H1 (cell line): ENCODE measurements at regions not wholly inside any gene's neighbourhood (a gene's known extent, or its start where the extent isn't known, plus 50 kb on each side); places are given as distances from the start of the nearest gene placed in this dataset.

Experiments used
- CTCF ChIA-PET: fragments of 300-600 bp; sonication (Branson Sonifier 250); formaldehyde crosslinking; loops from one replicate; lab custom pipeline; 2021; ENCODE audit not compliant: partially characterized antibody; lab: Charles Lee
- POLR2A ChIA-PET: fragments of 300-600 bp; sonication (Branson Sonifier 250); formaldehyde crosslinking; loops from one replicate; lab custom pipeline; 2021; ENCODE audit warnings: inconsistent platforms; ENCODE audit not compliant: partially characterized antibody; lab: Charles Lee
- DNase-seq, 2 experiments: peaks; one replicate each; pipeline versions ENCODE4 v3.0.0 to v3.0.0-alpha.2; 2010 to 2022; ENCODE audit warnings: low spot score in 2 of 2, low read depth in 1 of 2, mixed read lengths in 1 of 2
- FAIRE-seq: peaks from 2 replicates; lab custom pipeline; 2011; peaks lifted over from hg19 to GRCh38; lab: Jason Lieb, UNC
- H2AFZ ChIP-seq: 2 replicates; pipeline ENCODE4 v1.8.1; 2012; ENCODE audit warnings: low read length, inconsistent platforms
- H2AK5ac ChIP-seq: 2 replicates; pipeline ENCODE4 v1.6.1; 2013; ENCODE audit warnings: low read depth, low read length
- H2BK120ac ChIP-seq: replicated peaks from 2 replicates; pipeline ENCODE3; 2013; ENCODE audit warnings: low read depth, low read length, inconsistent platforms
- H2BK12ac ChIP-seq: 2 replicates; pipeline ENCODE4 v1.6.1; 2013; ENCODE audit warnings: low read depth, low read length
- H2BK15ac ChIP-seq: 2 replicates; pipeline ENCODE4 v1.6.1; 2013; ENCODE audit warnings: low read length
- H2BK20ac ChIP-seq: 2 replicates; pipeline ENCODE4 v1.6.1; 2013; ENCODE audit warnings: low read length
- H2BK5ac ChIP-seq: 2 replicates; pipeline ENCODE4 v1.6.1; 2013; ENCODE audit warnings: low read depth, low read length
- H3K14ac ChIP-seq: 2 replicates; pipeline ENCODE4 v1.6.1; 2013; ENCODE audit warnings: inconsistent platforms; ENCODE audit not compliant: insufficient read length
- H3K18ac ChIP-seq: 2 replicates; pipeline ENCODE4 v1.6.1; 2013; ENCODE audit warnings: low read length; ENCODE audit errors: extremely low read depth
- H3K23ac ChIP-seq: 2 replicates; pipeline ENCODE4 v1.6.1; 2013; ENCODE audit warnings: inconsistent platforms; ENCODE audit not compliant: insufficient read length
- H3K23me2 ChIP-seq: 2 replicates; pipeline ENCODE4 v1.6.1; 2013; ENCODE audit warnings: low read depth, low read length
- H3K27ac ChIP-seq: 2 replicates; pipeline ENCODE4 v1.6.1; 2011; ENCODE audit warnings: low read depth, low read length, inconsistent platforms
- H3K27me3 ChIP-seq, 4 experiments: replicated peaks in 1 of 4; 1 replicate in 1 of 4; 2 replicates in 3 of 4; pipeline versions ENCODE4 v1.6.1 to v1.8.1; 2011 to 2013; ENCODE audit warnings: low read length in 3 of 4, mild to moderate bottlenecking in 3 of 4, inconsistent platforms in 2 of 4, mixed read lengths in 2 of 4, moderate library complexity in 1 of 4; ENCODE audit not compliant: control insufficient read depth in 3 of 4, insufficient read depth in 3 of 4; ENCODE audit errors: extremely low read depth in 1 of 4
- H3K36me3 ChIP-seq, 4 experiments: 2 replicates each; pipeline versions ENCODE4 v1.6.1 to v1.8.1; 2011 to 2013; ENCODE audit warnings: mild to moderate bottlenecking in 4 of 4, low read length in 3 of 4, moderate library complexity in 2 of 4, control low read depth in 1 of 4, inconsistent platforms in 1 of 4; ENCODE audit not compliant: insufficient read depth in 4 of 4, control insufficient read depth in 2 of 4
- H3K4ac ChIP-seq: replicated peaks from 2 replicates; pipeline ENCODE3; 2013; ENCODE audit warnings: low read length, low read depth, mixed read lengths, inconsistent platforms; ENCODE audit not compliant: insufficient read length
- H3K4me1 ChIP-seq, 4 experiments: replicated peaks in 1 of 4; 1 replicate in 1 of 4; 2 replicates in 3 of 4; pipeline versions ENCODE4 v1.6.1 to v1.8.1; 2011 to 2013; ENCODE audit warnings: low read length in 3 of 4, inconsistent platforms in 2 of 4, mixed read lengths in 1 of 4; ENCODE audit not compliant: insufficient read depth in 4 of 4, control insufficient read depth in 3 of 4
- H3K4me2 ChIP-seq, 2 experiments: 2 replicates each; pipeline versions ENCODE4 v1.6.1 to v1.8.1; 2011 to 2013; ENCODE audit warnings: low read depth in 2 of 2, low read length in 2 of 2, control low read depth in 1 of 2, inconsistent platforms in 1 of 2, mild to moderate bottlenecking in 1 of 2; ENCODE audit not compliant: insufficient read depth in 1 of 2
- H3K4me3 ChIP-seq, 4 experiments: fragments of 200-600, 300-600 bp in 1 of 4; sonication (generic), shearing (Covaris generic), sonication (Bioruptor Twin) in 1 of 4; 2 replicates each; pipeline versions ENCODE4 v1.5.1 to v1.8.1; 2011 to 2016; ENCODE audit warnings: low read length in 4 of 4, low read depth in 3 of 4, control low read depth in 2 of 4, inconsistent platforms in 2 of 4, mild to moderate bottlenecking in 2 of 4, mixed read lengths in 1 of 4, moderate library complexity in 1 of 4; ENCODE audit not compliant: insufficient read depth in 2 of 4; ENCODE audit errors: extremely low read depth in 1 of 4
- H3K56ac ChIP-seq: replicated peaks from 2 replicates; pipeline ENCODE3; 2013; ENCODE audit warnings: low read depth, mild to moderate bottlenecking, mixed read lengths, low read length, inconsistent platforms; ENCODE audit not compliant: insufficient read length
- H3K79me1 ChIP-seq: 2 replicates; pipeline ENCODE4 v1.6.1; 2013; ENCODE audit warnings: low read depth, low read length, control low read depth
- H3K79me2 ChIP-seq, 2 experiments: 2 replicates each; pipeline versions ENCODE4 v1.6.1 to v1.8.1; 2012 to 2013; ENCODE audit warnings: low read length in 2 of 2, mild to moderate bottlenecking in 2 of 2, inconsistent platforms in 1 of 2; ENCODE audit not compliant: insufficient read depth in 2 of 2, control insufficient read depth in 1 of 2
- H3K9ac ChIP-seq, 4 experiments: replicated peaks in 1 of 4; 1 replicate in 1 of 4; 2 replicates in 3 of 4; pipeline versions ENCODE4 v1.6.1 to v1.8.1; 2011 to 2013; ENCODE audit warnings: low read depth in 3 of 4, low read length in 3 of 4, control low read depth in 2 of 4, mild to moderate bottlenecking in 2 of 4, moderate library complexity in 2 of 4, inconsistent platforms in 1 of 4; ENCODE audit errors: extremely low read depth in 1 of 4
- H3K9me3 ChIP-seq, 2 experiments: 2 replicates each; pipeline versions ENCODE4 v1.6.1 to v1.8.1; 2012 to 2013; ENCODE audit warnings: mild to moderate bottlenecking in 2 of 2, moderate library complexity in 2 of 2, control low read depth in 1 of 2, inconsistent platforms in 1 of 2, low read depth in 1 of 2, low read length in 1 of 2, mixed read lengths in 1 of 2; ENCODE audit not compliant: insufficient read depth in 2 of 2
- H4K20me1 ChIP-seq, 2 experiments: replicated peaks in 1 of 2; 2 replicates each; pipeline versions ENCODE3 to v1.8.1; 2011 to 2013; ENCODE audit warnings: inconsistent platforms in 2 of 2, low read length in 2 of 2, mild to moderate bottlenecking in 1 of 2; ENCODE audit not compliant: insufficient read depth in 2 of 2, control insufficient read depth in 1 of 2
- H4K5ac ChIP-seq: 2 replicates; pipeline ENCODE4 v1.6.1; 2013; ENCODE audit warnings: low read length, low read depth, mixed read lengths, inconsistent platforms; ENCODE audit not compliant: insufficient read length
- H4K8ac ChIP-seq: 2 replicates; pipeline ENCODE4 v1.8.0; 2013; ENCODE audit warnings: mild to moderate bottlenecking, moderate library complexity, low read length, inconsistent platforms; ENCODE audit not compliant: insufficient read depth; ENCODE audit errors: extremely low read depth
- H4K91ac ChIP-seq: replicated peaks from 2 replicates; pipeline ENCODE3; 2013; ENCODE audit warnings: low read length, mixed read lengths, inconsistent platforms; ENCODE audit not compliant: insufficient read length
- CBX5 ChIP-seq: fragments of 300-800, 300-1000 bp; sonication (generic); IDR thresholded peaks from 2 replicates; pipeline ENCODE4 v1.7.1; 2016; ENCODE audit warnings: antibody characterized with exemption, low read length, low read depth
- CHD2 ChIP-seq: IDR thresholded peaks from 2 replicates; pipeline ENCODE4 v1.6.1; 2012; ENCODE audit warnings: low read length, improper control_type of control experiment
- EGR1 ChIP-seq: IDR thresholded peaks from 2 replicates; pipeline ENCODE4 v1.6.1; 2011; ENCODE audit warnings: low read depth, low read length, borderline replicate concordance
- KDM5A ChIP-seq: fragments of 200-600 bp; IDR thresholded peaks from 2 replicates; pipeline ENCODE4 v1.7.1; 2012; ENCODE audit warnings: mild to moderate bottlenecking, low read length, inconsistent platforms, mixed read lengths
- RNF2 ChIP-seq: fragments of 200-900, 300-1000 bp; sonication (generic); IDR thresholded peaks from 2 replicates; pipeline ENCODE4 v1.7.1; 2016; ENCODE audit warnings: borderline replicate concordance, low read depth, mild to moderate bottlenecking, antibody characterized with exemption, low read length; ENCODE audit not compliant: poor library complexity, severe bottlenecking; ENCODE audit errors: missing control alignments
- SP4 ChIP-seq: IDR thresholded peaks from 2 replicates; pipeline ENCODE4 v1.6.1; 2012; ENCODE audit warnings: low read length, inconsistent platforms
- SRF ChIP-seq: IDR thresholded peaks from 2 replicates; pipeline ENCODE4 v1.6.1; 2011; ENCODE audit warnings: mild to moderate bottlenecking, low read depth, low read length, moderate library complexity
- ZNF274 ChIP-seq: IDR thresholded peaks from 2 replicates; pipeline ENCODE4 v1.7.0; 2012; ENCODE audit warnings: low read length, borderline replicate concordance; ENCODE audit errors: extremely low read depth
- WGBS, 2 experiments: shearing (Covaris generic) in 1 of 2; methylation state at CpG; one replicate each; pipeline versions ENCODE4 v1.1.6 to v1.1.7; 2013 to 2015; ENCODE audit warnings: low lambda C conversion rate in 2 of 2, mixed read lengths in 2 of 2, inconsistent platforms in 1 of 2, low coverage in 1 of 2, missing lambda C conversion rate in 1 of 2; ENCODE audit not compliant: insufficient replicate concordance in 2 of 2, insufficient coverage in 1 of 2, insufficient read length in 1 of 2; ENCODE audit errors: extremely low coverage in 1 of 2, missing lambda C conversion rate in 1 of 2; 5-methylcytosine and 5-hydroxymethylcytosine counted together
- TF ChIP-seq, protein P1 (sequence below): IDR thresholded peaks from 2 replicates; pipeline ENCODE4 v1.6.1; 2011; ENCODE audit warnings: low read length, improper control_type of control experiment

DNA sequence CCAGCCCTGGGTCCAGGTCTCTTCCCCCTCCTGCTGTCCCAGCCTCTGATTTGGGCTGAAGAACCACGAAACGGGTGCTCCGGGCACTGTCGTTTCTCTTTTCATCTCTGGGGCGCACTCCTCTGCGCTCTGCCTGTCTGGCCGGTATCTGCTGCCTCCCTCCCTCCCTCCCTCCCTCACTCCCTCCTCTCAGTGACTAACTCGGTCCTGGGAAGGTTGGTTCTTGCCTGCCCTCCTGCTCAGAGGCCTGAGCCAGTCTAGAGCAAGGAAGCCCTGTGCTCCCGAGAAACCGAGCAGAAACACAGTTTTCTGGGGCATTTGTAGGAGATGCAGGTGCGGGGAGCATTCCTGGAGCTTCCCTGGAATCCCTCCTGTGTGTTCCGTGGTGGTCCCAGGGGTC, 1235.2 kb downstream of the BRD1 start:
- Histone ChIP-seq H3K9ac (no peak overlapping the region), H3K27me3 (no peaks in the 10 kb centered on the region), H3K4me1 (no peaks in the 10 kb centered on the region), H3K14ac (no peak overlapping the region), H4K8ac (peak overlapping the region; percentile 41; the same call in 1 of the 2 replicates), H3K4me3 (no peak overlapping the region), H3K23ac (no peak overlapping the region), H2BK120ac (no peak overlapping the region), H2BK12ac (no peak overlapping the region), H2BK20ac (no peak overlapping the region), H2AK5ac (no peak overlapping the region), H3K27ac (no peak overlapping the region), H3K4ac (no peak overlapping the region), H2BK15ac (no peak overlapping the region), H3K4me2 (no peak overlapping the region), H4K5ac (no peak overlapping the region), H2AFZ (no peak overlapping the region), H3K79me1 (peaks cover 7% of the 10 kb centered on the region), H3K23me2 (no peaks in the 10 kb centered on the region), H4K20me1 (peaks cover 0 to 10% of the 10 kb centered on the region in 2 experiments), H3K36me3 (no peaks in the 10 kb centered on the region), H4K91ac (no peak overlapping the region), H3K18ac (no peak overlapping the region; the same call in 1 of the 2 replicates), H2BK5ac (no peak overlapping the region), H3K56ac (no peak overlapping the region), H3K9me3 (no peaks in the 10 kb centered on the region), H3K79me2 (0 out of 4 replicates have a peak, but pooled peaks cover 0 to under 1% of the 10 kb centered on the region in 2 experiments)
- DNase-seq (no peak), FAIRE-seq (no peak)
- CTCF ChIA-PET = interaction anchor here (0.6 to 0.7 kb wide), 2 partner anchors 191 to 725 kb away, joined by 3 read pairs; no protein-coding TSS in a partner anchor
- whole genome bisulfite sequencing, 2 experiments = 83% methylated on average over 5 of the region's 12 CpGs; no CpG with 5 or more reads in 1 of the 2 experiments
- POLR2A ChIA-PET = no interaction called here
- TF ChIP-seq, protein P1, sequence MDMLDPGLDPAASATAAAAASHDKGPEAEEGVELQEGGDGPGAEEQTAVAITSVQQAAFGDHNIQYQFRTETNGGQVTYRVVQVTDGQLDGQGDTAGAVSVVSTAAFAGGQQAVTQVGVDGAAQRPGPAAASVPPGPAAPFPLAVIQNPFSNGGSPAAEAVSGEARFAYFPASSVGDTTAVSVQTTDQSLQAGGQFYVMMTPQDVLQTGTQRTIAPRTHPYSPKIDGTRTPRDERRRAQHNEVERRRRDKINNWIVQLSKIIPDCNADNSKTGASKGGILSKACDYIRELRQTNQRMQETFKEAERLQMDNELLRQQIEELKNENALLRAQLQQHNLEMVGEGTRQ = no peak
- TF ChIP-seq CBX5 (no peak), EGR1 (no peak), RNF2 (no peak), CHD2 (no peak), SRF (no peak), ZNF274 (no peak), SP4 (no peak), KDM5A (no peak)
